ENCODE measurements at regions not wholly inside any gene's neighbourhood (a gene's known extent, or its start where the extent isn't known, plus 50 kb on each side); places are given as distances from the start of the nearest gene placed in this dataset.

DNA sequence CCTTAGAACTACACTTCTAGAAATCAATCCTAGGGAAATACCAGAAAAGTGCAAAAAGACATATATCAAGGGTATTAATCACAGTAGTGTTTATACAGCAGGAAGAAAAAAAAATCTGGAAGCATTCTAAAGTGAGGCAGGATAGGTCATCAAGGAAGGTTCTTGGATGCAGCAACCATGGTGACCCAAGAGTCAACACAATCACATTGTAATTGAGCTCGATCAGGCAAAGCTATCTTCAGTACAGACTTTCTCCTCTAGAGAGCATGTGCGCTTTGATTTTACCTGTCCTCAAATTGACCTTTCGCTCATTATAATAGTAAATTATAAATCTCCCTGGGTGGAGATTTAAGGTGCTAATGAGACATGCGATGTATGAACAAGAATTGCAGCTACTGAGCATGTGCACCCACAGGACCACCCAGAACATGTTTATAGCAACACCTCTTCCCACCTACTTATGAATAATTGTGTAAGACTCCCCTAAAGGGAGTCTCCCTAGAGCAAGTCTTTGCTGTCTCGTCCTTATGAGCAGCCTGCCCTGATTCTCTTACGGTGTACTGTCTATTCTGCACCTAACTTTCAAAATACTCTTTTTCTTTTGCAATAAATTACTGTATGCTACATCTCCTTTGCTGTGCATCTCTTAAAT lies 297.7 kb downstream of the ATPSCKMT start:
- Histone ChIP-seq H3K79me2 (ENCODE audit: control insufficient read depth, insufficient read depth, low read length) (no peaks in the 10 kb centered on the region), H3K36me3 (replicated peaks in 1 of 2; ENCODE audit: control extremely low read depth in 1 of 2, control insufficient read depth in 1 of 2, extremely low read depth in 1 of 2, insufficient read depth in 2 of 2, low read length in 1 of 2) (no peaks in the 10 kb centered on the region), H3K27me3 (replicated peaks in 1 of 4; ENCODE audit: control extremely low read depth in 1 of 4, control insufficient read depth in 3 of 4, insufficient read depth in 4 of 4, low read length in 3 of 4) (no peaks in the 10 kb centered on the region), H3K9ac (ENCODE audit: low read length) (no peak overlapping the region), H2AFZ (ENCODE audit: insufficient read depth, low read depth, low read length, poor library complexity, severe bottlenecking) (no peak overlapping the region), H4K20me1 (ENCODE audit: control insufficient read depth, insufficient read depth, low read length, poor library complexity, severe bottlenecking) (no peaks in the 10 kb centered on the region), H3K4me2 (replicated peaks; ENCODE audit: low read depth, low read length, poor library complexity, severe bottlenecking) (no peak overlapping the region), H3K4me1 (ENCODE audit: control insufficient read depth in 2 of 2, insufficient read depth in 2 of 2, low read length in 2 of 2) (no peaks in the 10 kb centered on the region), H3K9me3 (ENCODE audit: control extremely low read depth in 1 of 3, control insufficient read depth in 2 of 3, insufficient read depth in 1 of 3, low read length in 2 of 3) (no peaks in the 10 kb centered on the region), H3K27ac (ENCODE audit: low read length in 2 of 2) (no peak overlapping the region), H3K4me3 (ENCODE audit: control extremely low read depth in 1 of 5, extremely low read depth in 1 of 5, insufficient read depth in 1 of 5, low read depth in 2 of 5, low read length in 4 of 5) (no peak overlapping the region)
- no peak overlapping the region for H3K4me3 Mint-ChIP-seq
- no peak overlapping the region for H3K27ac Mint-ChIP-seq
- no CpG with 5 or more reads among the region's 6 CpGs for WGBS (ENCODE audit: insufficient coverage)
- CTCF ChIA-PET: no interaction called here
- DNase-seq (no peak), ATAC-seq (ENCODE audit: low read depth) (no peak)
- TF ChIP-seq CTCF (IDR thresholded peaks at IDR 0.05): no peak
- TF ChIP-seq EZH2 (IDR thresholded peaks at IDR 0.05; ENCODE audit: borderline replicate concordance, insufficient read depth, low read depth, low read length, poor library complexity, severe bottlenecking): no peak
- H3K9me3 Mint-ChIP-seq (ENCODE audit: insufficient read depth): no peaks in the 10 kb centered on the region
- no peaks in the 10 kb centered on the region for H3K27me3 Mint-ChIP-seq
- POLR2A ChIA-PET: no interaction called here
- intact Hi-C loops (cut with micrococcal nuclease): no loop called here
- peaks cover 6% of the 10 kb centered on the region for H3K4me1 Mint-ChIP-seq

- ChIA-PET CTCF (no interaction called here), POLR2A (no interaction called here)
- TF ChIP-seq EZH2 (IDR thresholded peaks at IDR 0.05; ENCODE audit: borderline replicate concordance, insufficient read depth, low read depth, low read length, poor library complexity, severe bottlenecking) (no peak), CTCF (IDR thresholded peaks at IDR 0.05) (no peak)
- H3K79me2 ChIP-seq (ENCODE audit: control insufficient read depth, insufficient read depth, low read length): no peaks in the 10 kb centered on the region
- H3K4me3 ChIP-seq (ENCODE audit: control extremely low read depth in 1 of 5, extremely low read depth in 1 of 5, insufficient read depth in 1 of 5, low read depth in 2 of 5, low read length in 4 of 5): no peak overlapping the region
- Mint-ChIP-seq H3K27me3 (no peaks in the 10 kb centered on the region), H3K27ac (no peak overlapping the region), H3K4me1 (peaks cover 6% of the 10 kb centered on the region), H3K4me3 (no peak overlapping the region), H3K9me3 (ENCODE audit: insufficient read depth) (no peaks in the 10 kb centered on the region)
- DNase-seq (no peak), ATAC-seq (ENCODE audit: low read depth) (no peak)
- H2AFZ ChIP-seq (ENCODE audit: insufficient read depth, low read depth, low read length, poor library complexity, severe bottlenecking): no peak overlapping the region
- intact Hi-C loops (cut with micrococcal nuclease): no loop called here
- no peak overlapping the region for H3K27ac ChIP-seq (ENCODE audit: low read length in 2 of 2)
- no peaks in the 10 kb centered on the region for H3K27me3 ChIP-seq (replicated peaks in 1 of 4; ENCODE audit: control extremely low read depth in 1 of 4, control insufficient read depth in 3 of 4, insufficient read depth in 4 of 4, low read length in 3 of 4)
- 38% methylated on average over 5 of the region's 5 CpGs for WGBS (ENCODE audit: insufficient coverage)
- H3K9ac ChIP-seq (ENCODE audit: low read length): no peak overlapping the region
- H4K20me1 ChIP-seq (ENCODE audit: control insufficient read depth, insufficient read depth, low read length, poor library complexity, severe bottlenecking): no peaks in the 10 kb centered on the region
- H3K4me1 ChIP-seq (ENCODE audit: control insufficient read depth in 2 of 2, insufficient read depth in 2 of 2, low read length in 2 of 2): no peaks in the 10 kb centered on the region
- no peak overlapping the region for H3K4me2 ChIP-seq (replicated peaks; ENCODE audit: low read depth, low read length, poor library complexity, severe bottlenecking)
- H3K9me3 ChIP-seq (ENCODE audit: control extremely low read depth in 1 of 3, control insufficient read depth in 2 of 3, insufficient read depth in 1 of 3, low read length in 2 of 3): peaks cover 0 to 5% (median 0%) of the 10 kb centered on the region in 3 donors
- H3K36me3 ChIP-seq (replicated peaks in 1 of 2; ENCODE audit: control extremely low read depth in 1 of 2, control insufficient read depth in 1 of 2, extremely low read depth in 1 of 2, insufficient read depth in 2 of 2, low read length in 1 of 2): no peaks in the 10 kb centered on the region
Measured at GRCh38 chr5:9947944-9948343, 301.7 kb downstream of the ATPSCKMT start.

Measured in B cell (primary cell).